ENCODE measurements at regions not wholly inside any gene's neighbourhood (a gene's known extent, or its start where the extent isn't known, plus 50 kb on each side); places are given as distances from the start of the nearest gene placed in this dataset.

DNA sequence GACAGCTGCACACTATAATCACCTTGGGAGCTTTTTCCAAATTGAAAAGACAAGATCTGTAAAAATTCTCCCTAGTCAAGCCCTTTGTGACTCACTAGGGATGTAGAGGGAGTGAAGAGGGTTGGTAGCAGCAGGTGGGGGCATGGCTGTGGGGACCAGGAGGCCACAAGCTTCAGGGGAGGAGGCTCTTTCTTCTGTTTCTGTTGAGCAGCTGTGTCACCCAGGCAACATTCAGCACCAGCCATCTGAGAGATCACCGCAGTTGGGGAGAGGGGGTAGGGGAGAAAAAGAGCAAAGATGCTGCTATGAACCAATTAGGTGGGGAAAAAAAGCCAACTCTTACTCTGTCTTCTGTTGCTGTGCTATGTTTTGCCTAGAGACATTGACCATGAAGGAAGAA, 352.3 kb upstream of the MEIS1 start:
- H3K4me3 ChIP-seq (ENCODE audit: low read depth, low read length), result no peak overlapping the region
- DNase-seq (ENCODE audit: low read depth), result no peak
- TF ChIP-seq, protein P1, sequence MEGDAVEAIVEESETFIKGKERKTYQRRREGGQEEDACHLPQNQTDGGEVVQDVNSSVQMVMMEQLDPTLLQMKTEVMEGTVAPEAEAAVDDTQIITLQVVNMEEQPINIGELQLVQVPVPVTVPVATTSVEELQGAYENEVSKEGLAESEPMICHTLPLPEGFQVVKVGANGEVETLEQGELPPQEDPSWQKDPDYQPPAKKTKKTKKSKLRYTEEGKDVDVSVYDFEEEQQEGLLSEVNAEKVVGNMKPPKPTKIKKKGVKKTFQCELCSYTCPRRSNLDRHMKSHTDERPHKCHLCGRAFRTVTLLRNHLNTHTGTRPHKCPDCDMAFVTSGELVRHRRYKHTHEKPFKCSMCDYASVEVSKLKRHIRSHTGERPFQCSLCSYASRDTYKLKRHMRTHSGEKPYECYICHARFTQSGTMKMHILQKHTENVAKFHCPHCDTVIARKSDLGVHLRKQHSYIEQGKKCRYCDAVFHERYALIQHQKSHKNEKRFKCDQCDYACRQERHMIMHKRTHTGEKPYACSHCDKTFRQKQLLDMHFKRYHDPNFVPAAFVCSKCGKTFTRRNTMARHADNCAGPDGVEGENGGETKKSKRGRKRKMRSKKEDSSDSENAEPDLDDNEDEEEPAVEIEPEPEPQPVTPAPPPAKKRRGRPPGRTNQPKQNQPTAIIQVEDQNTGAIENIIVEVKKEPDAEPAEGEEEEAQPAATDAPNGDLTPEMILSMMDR (IDR thresholded peaks at IDR 0.05; ENCODE audit: control insufficient read depth, extremely low read depth, insufficient read depth), result no peak

- H3K4me3 ChIP-seq (ENCODE audit: low read depth, low read length), result no peak overlapping the region
- TF ChIP-seq, protein P1 (IDR thresholded peaks at IDR 0.05; ENCODE audit: control insufficient read depth, extremely low read depth, insufficient read depth), result no peak
- DNase-seq (ENCODE audit: low read depth), result no peak
Measured at GRCh38 chr2:66080127-66080526, 354.8 kb upstream of the MEIS1 start.

DNA sequence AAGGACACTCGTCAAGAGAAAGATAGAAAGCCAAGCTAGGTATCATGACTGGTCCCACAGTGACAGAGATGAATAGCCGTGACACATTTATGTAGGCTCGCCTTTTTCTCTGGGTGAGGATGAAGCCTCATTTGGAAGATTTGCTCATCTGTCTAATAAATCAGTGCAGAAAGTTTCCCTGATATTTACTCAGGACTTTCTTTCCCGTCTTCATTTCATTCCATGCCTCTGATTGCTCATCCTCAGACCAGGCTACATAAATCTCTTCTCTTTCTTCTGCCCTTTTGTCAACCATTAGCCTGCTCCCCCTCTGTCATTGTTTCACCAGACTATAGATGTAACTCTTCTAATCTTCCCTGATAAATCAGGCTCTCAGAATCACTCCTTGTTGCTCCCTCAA, 361.8 kb upstream of the MEIS1 start:
- TF ChIP-seq, protein P1 (IDR thresholded peaks at IDR 0.05; ENCODE audit: control insufficient read depth, extremely low read depth, insufficient read depth), result no peak
- no peak for DNase-seq (ENCODE audit: low read depth)
- no peak overlapping the region for H3K4me3 ChIP-seq (ENCODE audit: low read depth, low read length)

DNA sequence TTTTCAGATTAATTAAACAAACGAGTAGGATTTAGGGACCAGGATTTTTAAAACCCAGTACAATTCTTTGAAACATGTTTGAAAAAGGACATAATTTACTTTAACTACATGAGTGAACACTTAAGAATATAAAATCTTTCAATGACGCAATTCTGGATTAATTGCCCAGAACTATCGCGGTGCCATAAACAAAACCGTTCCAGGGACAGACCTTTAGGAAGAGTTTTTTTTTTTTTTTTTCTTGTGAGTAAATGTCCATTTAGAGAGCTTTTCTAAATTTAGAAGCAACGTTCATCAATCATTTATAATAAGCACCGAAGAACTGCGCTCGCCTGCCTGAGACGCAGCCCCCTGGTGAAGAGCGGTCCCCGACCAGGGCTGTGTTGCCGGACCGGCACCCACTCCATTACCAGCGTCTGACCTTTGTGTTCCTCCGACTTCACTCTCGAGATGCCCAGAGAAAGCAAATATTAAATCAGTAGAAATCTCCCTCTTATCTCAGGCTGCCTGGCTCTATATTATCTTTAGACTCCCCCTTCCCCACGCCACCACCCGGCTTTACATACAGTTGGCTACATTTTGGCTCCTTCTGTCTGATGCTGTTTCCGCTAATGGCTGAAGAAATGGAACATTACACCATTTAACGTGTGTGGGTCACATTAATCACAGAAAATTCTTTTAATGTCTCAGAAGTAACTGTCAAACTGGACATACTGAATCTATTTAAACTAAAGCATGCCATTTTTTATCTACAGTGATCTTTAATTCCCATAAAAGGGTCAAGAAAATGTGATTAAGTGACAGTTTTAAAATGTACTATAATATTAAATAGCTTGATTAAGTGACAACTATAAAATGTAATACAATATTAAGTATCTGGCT, 364.0 kb upstream of the MEIS1 start:
- TF ChIP-seq, protein P1 (IDR thresholded peaks at IDR 0.05; ENCODE audit: control insufficient read depth, extremely low read depth, insufficient read depth), result no peak
- no peak overlapping the region for H3K4me3 ChIP-seq (ENCODE audit: low read depth, low read length)
- DNase-seq (ENCODE audit: low read depth), result no peak

DNA sequence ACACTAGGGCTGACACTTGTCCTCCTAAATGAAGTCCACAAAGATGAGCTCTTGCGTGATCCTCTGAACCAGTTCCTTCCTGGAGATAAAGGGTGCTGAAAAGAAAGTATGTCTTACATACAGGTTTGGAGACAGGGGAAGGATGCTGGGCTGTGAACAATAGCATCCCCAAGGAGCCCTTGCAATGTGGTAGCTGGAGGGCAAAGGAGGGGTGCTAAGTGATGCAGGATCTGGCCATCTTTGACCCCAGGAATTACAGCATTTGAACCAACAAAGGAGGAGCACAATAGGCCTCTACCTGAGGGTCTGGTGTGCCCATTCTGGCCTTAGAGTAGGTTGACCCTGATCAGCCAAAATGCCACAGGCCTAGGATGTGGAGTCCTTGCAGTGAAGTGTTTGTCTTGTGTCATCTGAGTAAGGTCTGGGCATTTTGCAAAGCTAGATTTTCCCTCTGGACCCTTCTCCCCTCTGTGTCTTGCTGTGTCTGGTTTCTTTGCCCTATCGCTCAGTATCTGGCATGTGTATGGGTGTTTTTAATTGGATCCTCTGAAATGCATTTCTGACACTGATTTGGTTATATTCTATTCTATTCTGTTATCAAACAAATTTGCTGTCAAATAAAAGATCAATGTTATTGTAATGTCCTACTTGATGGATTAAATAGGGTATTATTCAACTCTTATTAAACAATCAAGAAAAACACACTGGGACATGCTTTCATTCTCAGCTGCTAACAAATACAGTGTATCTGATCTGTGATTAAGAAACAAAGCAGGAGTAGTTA, 364.8 kb upstream of the MEIS1 start:
- no peak for DNase-seq (ENCODE audit: low read depth)
- TF ChIP-seq, protein P1 (IDR thresholded peaks at IDR 0.05; ENCODE audit: control insufficient read depth, extremely low read depth, insufficient read depth), result no peak
- no peak overlapping the region for H3K4me3 ChIP-seq (ENCODE audit: low read depth, low read length)

GRCh38 chr2:66066032-66066431, 368.9 kb upstream of the MEIS1 start:
- TF ChIP-seq, protein P1 (IDR thresholded peaks at IDR 0.05; ENCODE audit: control insufficient read depth, extremely low read depth, insufficient read depth), result no peak
- H3K4me3 ChIP-seq (ENCODE audit: low read depth, low read length), result no peak overlapping the region
- DNase-seq (ENCODE audit: low read depth), result no peak

Data from LNCaP clone FGC (cell line).